ENCODE measurements at regions not wholly inside any gene's neighbourhood (a gene's known extent, or its start where the extent isn't known, plus 50 kb on each side); places are given as distances from the start of the nearest gene placed in this dataset.

DNA sequence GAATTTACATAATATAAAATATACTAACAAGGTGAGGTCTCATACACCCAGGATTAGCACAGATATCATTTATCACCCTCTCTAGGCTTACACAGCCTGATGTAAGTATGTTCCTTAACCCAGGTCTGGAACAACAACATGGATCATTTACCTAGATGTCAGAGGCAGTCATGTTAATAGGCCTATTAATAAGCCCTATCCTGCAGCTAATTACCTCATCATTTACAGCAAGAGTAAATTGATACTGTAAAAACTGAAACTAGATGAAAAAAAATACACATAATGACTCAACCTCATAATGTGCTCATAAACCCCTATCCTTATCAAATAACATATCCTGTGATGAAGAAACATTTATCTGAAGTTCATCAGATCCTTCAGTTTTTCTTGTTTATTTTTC, 334.3 kb upstream of the MANEA start:
- Histone ChIP-seq H3K9me3 (no peaks in the 10 kb centered on the region), H3K27ac (no peak overlapping the region), H3K4me3 (no peak overlapping the region), H3K4me1 (no peaks in the 10 kb centered on the region), H3K36me3 (no peaks in the 10 kb centered on the region), H3K27me3 (no peaks in the 10 kb centered on the region)
- DNase-seq, result no peak
- TF ChIP-seq, protein P1, sequence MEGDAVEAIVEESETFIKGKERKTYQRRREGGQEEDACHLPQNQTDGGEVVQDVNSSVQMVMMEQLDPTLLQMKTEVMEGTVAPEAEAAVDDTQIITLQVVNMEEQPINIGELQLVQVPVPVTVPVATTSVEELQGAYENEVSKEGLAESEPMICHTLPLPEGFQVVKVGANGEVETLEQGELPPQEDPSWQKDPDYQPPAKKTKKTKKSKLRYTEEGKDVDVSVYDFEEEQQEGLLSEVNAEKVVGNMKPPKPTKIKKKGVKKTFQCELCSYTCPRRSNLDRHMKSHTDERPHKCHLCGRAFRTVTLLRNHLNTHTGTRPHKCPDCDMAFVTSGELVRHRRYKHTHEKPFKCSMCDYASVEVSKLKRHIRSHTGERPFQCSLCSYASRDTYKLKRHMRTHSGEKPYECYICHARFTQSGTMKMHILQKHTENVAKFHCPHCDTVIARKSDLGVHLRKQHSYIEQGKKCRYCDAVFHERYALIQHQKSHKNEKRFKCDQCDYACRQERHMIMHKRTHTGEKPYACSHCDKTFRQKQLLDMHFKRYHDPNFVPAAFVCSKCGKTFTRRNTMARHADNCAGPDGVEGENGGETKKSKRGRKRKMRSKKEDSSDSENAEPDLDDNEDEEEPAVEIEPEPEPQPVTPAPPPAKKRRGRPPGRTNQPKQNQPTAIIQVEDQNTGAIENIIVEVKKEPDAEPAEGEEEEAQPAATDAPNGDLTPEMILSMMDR (IDR thresholded peaks at IDR 0.05), result no peak
- intact Hi-C loops (cut with DNase I), result no loop called here
- ATAC-seq, result no peak

- intact Hi-C loops (cut with DNase I), result no loop called here
- Histone ChIP-seq H3K4me1 (no peaks in the 10 kb centered on the region), H3K9me3 (no peaks in the 10 kb centered on the region), H3K36me3 (no peaks in the 10 kb centered on the region), H3K27ac (no peak overlapping the region), H3K4me3 (no peak overlapping the region), H3K27me3 (no peaks in the 10 kb centered on the region)
- DNase-seq (no peak), ATAC-seq (no peak)
- TF ChIP-seq, protein P1 (IDR thresholded peaks at IDR 0.05), result no peak
Measured at GRCh38 chr6:95244751-95245150, 332.6 kb upstream of the MANEA start.

DNA sequence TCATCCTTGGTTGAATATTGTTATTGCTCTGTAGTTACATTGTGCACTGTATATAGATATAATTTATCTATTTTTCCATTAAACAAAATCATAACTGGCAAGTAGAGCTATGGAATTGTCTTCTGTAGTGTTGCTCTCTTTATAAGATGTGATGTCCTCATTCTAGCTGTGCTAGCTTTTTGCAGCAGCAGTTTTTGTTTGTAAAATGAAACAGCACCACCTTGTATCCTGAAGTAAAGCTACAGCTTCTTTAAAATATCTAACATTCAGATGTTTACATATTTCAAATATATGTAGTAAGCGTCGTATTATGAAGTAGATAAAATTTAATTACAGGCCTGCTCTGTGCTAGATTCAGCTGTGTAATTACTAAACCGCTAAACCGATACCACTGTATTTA, 328.8 kb upstream of the MANEA start:
- no peaks in the 10 kb centered on the region for H3K27me3 ChIP-seq
- TF ChIP-seq, protein P1 (IDR thresholded peaks at IDR 0.05), result no peak

DNA sequence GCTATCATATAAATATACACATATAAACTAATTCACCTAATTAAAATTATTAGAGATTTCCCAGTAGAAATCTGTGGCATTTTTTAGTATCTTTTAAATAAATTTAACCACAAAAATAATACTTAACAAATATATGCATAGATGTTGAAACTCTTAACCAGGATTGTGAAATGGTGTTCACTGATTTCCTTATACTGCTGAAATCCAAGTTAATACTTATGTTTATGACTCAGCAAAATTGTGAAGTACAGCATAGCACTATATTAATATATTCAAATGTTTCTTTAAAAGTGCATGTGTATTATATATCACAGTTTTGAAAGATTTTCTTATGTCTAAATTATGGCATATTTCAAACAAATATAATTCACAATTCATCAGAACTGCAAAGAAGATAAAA, 328.2 kb upstream of the MANEA start:
- Histone ChIP-seq H3K4me1 (no peaks in the 10 kb centered on the region), H3K36me3 (no peaks in the 10 kb centered on the region), H3K27me3 (no peaks in the 10 kb centered on the region), H3K27ac (no peak overlapping the region), H3K9me3 (no peaks in the 10 kb centered on the region), H3K4me3 (no peak overlapping the region)
- DNase-seq, result no peak
- intact Hi-C loops (cut with DNase I), result no loop called here
- TF ChIP-seq, protein P1 (IDR thresholded peaks at IDR 0.05), result no peak
- no peak for ATAC-seq

More for the DNA sequence above, 328.8 kb upstream of the MANEA start:
- intact Hi-C loops (cut with DNase I), result no loop called here
- no peak overlapping the region for H3K4me3 ChIP-seq
- DNase-seq, result no peak
- no peaks in the 10 kb centered on the region for H3K4me1 ChIP-seq
- H3K27ac ChIP-seq, result no peak overlapping the region
- no peak for ATAC-seq
- no peaks in the 10 kb centered on the region for H3K36me3 ChIP-seq
- H3K9me3 ChIP-seq, result no peaks in the 10 kb centered on the region

GRCh38 chr6:95249661-95250060, 327.7 kb upstream of the MANEA start:
- Histone ChIP-seq H3K27ac (no peak overlapping the region), H3K4me3 (no peak overlapping the region), H3K27me3 (no peaks in the 10 kb centered on the region), H3K9me3 (no peaks in the 10 kb centered on the region), H3K4me1 (no peaks in the 10 kb centered on the region), H3K36me3 (no peaks in the 10 kb centered on the region)
- TF ChIP-seq, protein P1 (IDR thresholded peaks at IDR 0.05), result no peak
- ATAC-seq (no peak), DNase-seq (no peak)
- intact Hi-C loops (cut with DNase I), result no loop called here

GRCh38 chr6:95263840-95264239, 313.5 kb upstream of the MANEA start:
- H3K9me3 ChIP-seq, result no peaks in the 10 kb centered on the region
- no peaks in the 10 kb centered on the region for H3K36me3 ChIP-seq
- H3K27me3 ChIP-seq, result no peaks in the 10 kb centered on the region
- DNase-seq (no peak), ATAC-seq (no peak)
- TF ChIP-seq, protein P1 (IDR thresholded peaks at IDR 0.05), result no peak
- no peaks in the 10 kb centered on the region for H3K4me1 ChIP-seq
- intact Hi-C loops (cut with DNase I), result no loop called here
- H3K27ac ChIP-seq, result no peak overlapping the region
- no peak overlapping the region for H3K4me3 ChIP-seq

All from upper lobe of right lung (tissue), 1 donor.